ENCODE measurements at regions not wholly inside any gene's neighbourhood (a gene's known extent, or its start where the extent isn't known, plus 50 kb on each side); places are given as distances from the start of the nearest gene placed in this dataset.
A peak's percentile ranks its signal among the peaks of the same experiment; 100 is the strongest.
"Not testable (repeated sequence)": the region's sequence is repeated elsewhere in the genome, so short reads cannot be mapped to it uniquely, and the experiment has no call there.

DNA sequence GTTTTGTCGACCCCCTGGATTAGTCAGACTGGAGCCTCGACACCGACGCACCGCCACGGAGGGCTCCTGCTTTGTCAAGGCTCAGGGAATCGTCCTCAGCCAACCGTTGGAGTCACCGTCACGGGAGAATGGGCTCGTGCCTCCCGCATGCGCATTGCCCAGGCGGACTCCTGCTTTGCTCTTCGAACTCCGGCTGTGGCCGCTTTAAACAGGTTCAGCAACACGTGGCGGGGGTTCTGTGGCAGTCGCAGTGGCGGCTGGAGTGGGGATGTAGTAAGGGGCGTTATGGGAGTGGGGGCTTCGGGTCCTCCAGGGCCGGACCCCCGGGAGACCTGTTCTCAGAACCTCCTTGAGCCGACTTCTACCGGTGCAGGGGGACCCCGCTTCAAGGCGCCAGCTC is 554.7 kb upstream of the ZNF337 start:
- H3K4me3 ChIP-seq (ENCODE audit: low read depth, low read length); DNase-seq (ENCODE audit: low read depth); H3K36me3 ChIP-seq (ENCODE audit: control insufficient read depth, insufficient read depth, low read length); H3K27me3 ChIP-seq (ENCODE audit: control insufficient read depth, insufficient read depth, low read length): not testable (repeated sequence)
- peak; percentile 7 for FAIRE-seq

DNA sequence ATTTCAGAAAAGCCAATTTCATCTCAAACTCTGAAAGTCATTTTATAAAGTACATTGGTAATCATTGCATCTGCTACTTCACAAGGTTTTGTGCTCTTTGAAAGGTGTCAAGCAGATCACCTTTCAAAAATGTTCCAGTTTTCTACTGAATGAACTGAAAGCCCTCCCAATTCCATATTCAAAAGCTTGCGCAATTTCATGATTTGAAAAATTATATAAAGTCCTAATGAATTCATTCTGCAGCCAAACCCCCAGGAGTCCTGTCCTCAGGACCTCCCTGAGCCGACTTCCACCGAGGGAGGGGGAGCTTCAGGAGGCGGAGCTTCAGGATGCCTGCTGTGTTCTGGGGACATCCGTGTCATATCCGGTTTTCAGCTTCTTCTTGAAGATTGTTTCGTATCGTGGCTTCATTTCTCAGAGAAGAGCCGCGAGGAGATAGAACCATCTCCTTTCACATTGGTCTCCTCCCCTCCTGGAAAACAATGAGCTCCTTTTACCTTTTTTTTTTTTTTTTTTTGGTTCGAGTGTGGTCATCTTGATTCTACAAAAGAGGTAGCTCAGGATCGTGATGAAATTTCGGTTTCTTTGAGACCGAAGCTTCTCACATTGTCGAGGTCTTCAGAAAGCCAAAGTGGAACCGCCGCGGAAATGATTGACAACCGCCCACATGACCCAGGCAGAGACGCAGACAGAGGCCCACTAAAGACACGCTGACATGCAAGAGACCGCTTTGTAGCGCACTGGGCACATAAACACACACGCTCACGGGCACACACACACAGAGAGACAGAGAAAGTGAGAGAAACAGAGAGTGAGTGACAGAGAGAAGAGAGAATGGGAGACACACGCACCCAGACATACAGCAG is 553.8 kb upstream of the ZNF337 start:
- H3K36me3 ChIP-seq (ENCODE audit: control insufficient read depth, insufficient read depth, low read length); H3K27me3 ChIP-seq (ENCODE audit: control insufficient read depth, insufficient read depth, low read length); FAIRE-seq; DNase-seq (ENCODE audit: low read depth); H3K4me3 ChIP-seq (ENCODE audit: low read depth, low read length): not testable (repeated sequence)

DNA sequence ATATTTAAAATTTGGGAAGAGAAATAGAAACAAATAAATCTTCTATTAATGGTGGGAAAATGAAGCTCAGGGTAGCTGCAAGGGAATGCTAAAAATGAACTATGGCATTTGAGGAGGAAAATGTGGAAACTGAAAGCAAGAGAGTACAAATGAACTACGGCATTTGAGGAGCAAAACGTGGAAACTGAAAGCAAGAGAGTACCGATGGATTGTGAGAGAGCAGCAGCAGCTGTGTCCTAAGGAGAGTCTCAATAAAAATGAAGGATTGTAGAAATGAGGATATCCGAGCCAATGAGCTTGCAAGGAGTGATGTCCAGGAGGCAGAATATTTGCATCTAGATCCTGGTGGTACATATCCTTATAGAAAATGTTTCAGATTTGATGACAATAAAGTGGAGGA is 547.1 kb upstream of the ZNF337 start:
- TF ChIP-seq, protein P1, sequence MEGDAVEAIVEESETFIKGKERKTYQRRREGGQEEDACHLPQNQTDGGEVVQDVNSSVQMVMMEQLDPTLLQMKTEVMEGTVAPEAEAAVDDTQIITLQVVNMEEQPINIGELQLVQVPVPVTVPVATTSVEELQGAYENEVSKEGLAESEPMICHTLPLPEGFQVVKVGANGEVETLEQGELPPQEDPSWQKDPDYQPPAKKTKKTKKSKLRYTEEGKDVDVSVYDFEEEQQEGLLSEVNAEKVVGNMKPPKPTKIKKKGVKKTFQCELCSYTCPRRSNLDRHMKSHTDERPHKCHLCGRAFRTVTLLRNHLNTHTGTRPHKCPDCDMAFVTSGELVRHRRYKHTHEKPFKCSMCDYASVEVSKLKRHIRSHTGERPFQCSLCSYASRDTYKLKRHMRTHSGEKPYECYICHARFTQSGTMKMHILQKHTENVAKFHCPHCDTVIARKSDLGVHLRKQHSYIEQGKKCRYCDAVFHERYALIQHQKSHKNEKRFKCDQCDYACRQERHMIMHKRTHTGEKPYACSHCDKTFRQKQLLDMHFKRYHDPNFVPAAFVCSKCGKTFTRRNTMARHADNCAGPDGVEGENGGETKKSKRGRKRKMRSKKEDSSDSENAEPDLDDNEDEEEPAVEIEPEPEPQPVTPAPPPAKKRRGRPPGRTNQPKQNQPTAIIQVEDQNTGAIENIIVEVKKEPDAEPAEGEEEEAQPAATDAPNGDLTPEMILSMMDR (IDR thresholded peaks at IDR 0.05; ENCODE audit: insufficient read depth, low read length, severe bottlenecking): no peak
- H3K4me3 ChIP-seq (ENCODE audit: low read depth, low read length): no peak overlapping the region
- FAIRE-seq (no peak), DNase-seq (ENCODE audit: low read depth) (no peak)
- H3K36me3 ChIP-seq (ENCODE audit: control insufficient read depth, insufficient read depth, low read length): no peaks in the 10 kb centered on the region
- H3K27me3 ChIP-seq (ENCODE audit: control insufficient read depth, insufficient read depth, low read length): no peaks in the 10 kb centered on the region

DNA sequence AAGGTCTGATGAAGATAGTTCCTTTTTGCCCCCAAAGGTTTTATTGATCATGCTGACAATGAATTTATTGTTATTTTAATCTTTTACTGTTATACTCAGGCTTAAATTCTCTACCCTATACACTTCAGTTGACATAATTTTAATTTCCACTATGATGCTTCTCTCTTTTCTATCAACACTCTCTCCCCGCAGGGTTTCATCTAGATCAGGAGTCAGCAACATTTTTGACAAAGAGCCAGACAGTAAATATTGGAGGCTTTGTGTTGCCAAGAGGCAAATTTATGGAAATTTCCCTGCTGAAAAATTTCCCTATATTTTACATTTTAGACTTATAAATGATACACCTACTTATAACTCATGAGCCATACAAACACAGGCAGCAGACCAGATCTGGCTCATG is 524.0 kb upstream of the ZNF337 start:
- not testable (repeated sequence) for H3K4me3 ChIP-seq (ENCODE audit: low read depth, low read length); H3K36me3 ChIP-seq (ENCODE audit: control insufficient read depth, insufficient read depth, low read length); DNase-seq (ENCODE audit: low read depth); H3K27me3 ChIP-seq (ENCODE audit: control insufficient read depth, insufficient read depth, low read length); FAIRE-seq

DNA sequence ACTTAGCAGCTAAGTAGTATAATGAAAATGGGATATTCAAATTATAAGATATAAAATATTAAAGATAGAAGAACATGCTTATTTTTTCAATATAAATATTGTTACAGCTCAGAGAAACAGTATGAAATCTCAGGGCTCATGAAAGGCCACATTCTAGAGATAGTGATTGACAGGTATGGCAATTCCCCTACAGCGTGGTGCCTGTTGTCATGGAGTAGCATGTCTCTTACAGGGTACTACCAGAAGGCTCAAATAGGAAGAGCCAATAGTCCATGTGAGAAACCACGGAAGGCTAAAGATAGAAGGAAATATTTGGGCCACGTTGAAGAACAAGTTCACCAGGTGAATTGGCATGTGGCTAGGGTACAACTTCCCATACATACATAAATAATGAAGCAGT is 522.9 kb upstream of the ZNF337 start:
- H3K27me3 ChIP-seq (ENCODE audit: control insufficient read depth, insufficient read depth, low read length); DNase-seq (ENCODE audit: low read depth); H3K4me3 ChIP-seq (ENCODE audit: low read depth, low read length); H3K36me3 ChIP-seq (ENCODE audit: control insufficient read depth, insufficient read depth, low read length): not testable (repeated sequence)
- peak; percentile 13 for FAIRE-seq

DNA sequence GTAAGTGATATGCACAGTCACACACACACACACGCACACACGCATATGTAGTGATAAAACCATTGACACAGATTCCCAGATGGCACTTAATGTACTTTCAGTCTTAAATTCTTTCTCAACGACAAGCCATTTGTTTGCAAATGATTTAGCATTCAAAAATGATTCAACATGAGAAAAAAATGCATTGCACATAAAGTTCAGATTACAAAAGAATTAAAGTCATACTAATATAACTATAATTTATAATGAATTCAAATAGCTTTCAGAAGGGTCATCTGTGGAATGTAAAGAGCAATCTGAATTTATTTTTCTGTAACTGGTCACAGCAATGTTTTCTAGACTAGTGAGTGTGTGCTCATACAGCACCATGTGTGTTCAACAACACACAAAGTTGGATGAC is 521.6 kb upstream of the ZNF337 start:
- H3K4me3 ChIP-seq (ENCODE audit: low read depth, low read length): no peak overlapping the region
- FAIRE-seq (no peak), DNase-seq (ENCODE audit: low read depth) (no peak)
- H3K36me3 ChIP-seq (ENCODE audit: control insufficient read depth, insufficient read depth, low read length): no peaks in the 10 kb centered on the region
- TF ChIP-seq, protein P1 (IDR thresholded peaks at IDR 0.05; ENCODE audit: insufficient read depth, low read length, severe bottlenecking): no peak
- H3K27me3 ChIP-seq (ENCODE audit: control insufficient read depth, insufficient read depth, low read length): no peaks in the 10 kb centered on the region

DNA sequence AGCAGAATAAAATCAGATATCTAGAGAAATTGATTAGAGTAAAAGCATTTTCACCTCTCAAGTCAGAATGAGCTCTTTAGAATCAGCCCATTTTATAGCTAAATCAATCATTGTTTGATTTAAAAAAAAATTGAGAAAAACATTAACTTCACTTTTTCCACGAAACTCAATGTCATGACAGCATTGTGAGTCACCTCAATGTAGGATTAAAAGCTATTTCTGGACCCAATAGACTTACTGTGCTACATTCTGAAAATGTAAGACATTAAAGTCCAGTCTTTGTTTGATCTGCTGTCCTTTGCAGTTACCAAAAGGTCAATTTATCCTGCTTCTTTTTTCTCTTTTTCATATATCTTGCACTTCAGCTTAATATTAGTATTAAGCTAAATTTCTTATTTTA is 519.4 kb upstream of the ZNF337 start:
- no peak overlapping the region for H3K4me3 ChIP-seq (ENCODE audit: low read depth, low read length)
- DNase-seq (ENCODE audit: low read depth) (peak; percentile 4), FAIRE-seq (no peak)
- H3K36me3 ChIP-seq (ENCODE audit: control insufficient read depth, insufficient read depth, low read length): no peaks in the 10 kb centered on the region
- TF ChIP-seq, protein P1 (IDR thresholded peaks at IDR 0.05; ENCODE audit: insufficient read depth, low read length, severe bottlenecking): no peak
- no peaks in the 10 kb centered on the region for H3K27me3 ChIP-seq (ENCODE audit: control insufficient read depth, insufficient read depth, low read length)

DNA sequence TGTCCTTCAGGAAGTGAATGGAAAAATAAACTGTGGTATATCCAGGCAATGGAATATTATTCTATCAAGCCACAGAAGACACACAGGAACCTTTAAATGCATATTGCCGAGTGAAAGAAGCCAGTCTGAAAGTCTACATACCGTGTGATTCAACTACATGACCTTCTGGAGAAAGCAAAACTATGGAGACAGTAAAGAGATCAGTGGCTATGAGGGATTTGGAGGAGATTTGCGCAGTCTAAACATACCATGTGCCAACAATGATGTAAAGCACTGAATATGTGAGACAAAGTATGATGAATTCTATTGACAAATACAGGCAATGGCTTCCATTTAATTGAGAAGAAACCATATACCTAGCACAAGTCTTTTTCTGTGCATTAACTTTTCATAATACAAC is 518.3 kb upstream of the ZNF337 start:
- H3K36me3 ChIP-seq (ENCODE audit: control insufficient read depth, insufficient read depth, low read length): no peaks in the 10 kb centered on the region
- no peak for FAIRE-seq

More for the DNA sequence above, 518.3 kb upstream of the ZNF337 start:
- no peak for DNase-seq (ENCODE audit: low read depth)
- TF ChIP-seq, protein P1 (IDR thresholded peaks at IDR 0.05; ENCODE audit: insufficient read depth, low read length, severe bottlenecking): no peak
- Histone ChIP-seq H3K4me3 (ENCODE audit: low read depth, low read length) (no peak overlapping the region), H3K27me3 (ENCODE audit: control insufficient read depth, insufficient read depth, low read length) (no peaks in the 10 kb centered on the region)
